GM10248 (cell line): ENCODE measurements at regions not wholly inside any gene's neighbourhood (a gene's known extent, or its start where the extent isn't known, plus 50 kb on each side); places are given as distances from the start of the nearest gene placed in this dataset.

ENCODE experiments used
- CTCF ChIA-PET: fragments of 300-600 bp; sonication (Branson Sonifier 250); formaldehyde crosslinking; extraction: SDS; loops from one replicate; lab custom pipeline; 2021; ENCODE audit warnings: antibody characterized with exemption; lab: Yijun Ruan, JAX
- POLR2A ChIA-PET: fragments of 350-650 bp; sonication (Branson Sonifier 250); formaldehyde crosslinking; extraction: SDS; loops from one replicate; lab custom pipeline; 2020; ENCODE audit warnings: antibody characterized with exemption; lab: Yijun Ruan, JAX
- DNase-seq: peaks from one replicate; pipeline ENCODE4 v3.0.0; 2012; ENCODE audit errors: extremely low spot score
- TF ChIP-seq, protein P1 (sequence below): IDR thresholded peaks from 2 replicates; pipeline ENCODE4 v1.5.1; 2012; ENCODE audit warnings: mild to moderate bottlenecking, low read depth; ENCODE audit errors: extremely low read depth, missing control alignments, control extremely low read depth

DNA sequence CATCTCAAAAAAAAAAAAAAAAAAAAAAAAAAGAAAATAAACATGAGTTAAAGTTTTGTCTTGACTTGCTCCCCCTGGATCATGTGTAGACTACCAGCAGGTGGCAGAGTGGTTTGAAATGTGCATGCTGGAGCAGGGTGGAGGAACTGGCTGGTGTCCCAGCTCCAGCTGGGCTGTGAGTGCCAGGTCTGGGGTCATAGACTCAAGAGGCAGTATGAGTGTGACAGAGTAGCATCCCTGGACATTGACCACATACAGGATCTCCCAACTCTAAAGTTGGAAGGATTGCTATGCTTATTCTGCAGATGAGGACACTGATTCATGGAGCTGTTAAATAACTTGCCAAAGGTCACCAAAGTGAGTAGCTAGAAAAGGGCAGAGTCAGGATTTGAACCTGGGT lies 198.0 kb upstream of the MPHOSPH6 start:
- CTCF ChIA-PET, result interaction anchor here (1.0 to 2.8 kb wide), 4 partner anchors 16 to 105 kb away, joined by 3 to 6 read pairs (median 5); no protein-coding TSS in a partner anchor
- no peak for DNase-seq
- TF ChIP-seq, protein P1, sequence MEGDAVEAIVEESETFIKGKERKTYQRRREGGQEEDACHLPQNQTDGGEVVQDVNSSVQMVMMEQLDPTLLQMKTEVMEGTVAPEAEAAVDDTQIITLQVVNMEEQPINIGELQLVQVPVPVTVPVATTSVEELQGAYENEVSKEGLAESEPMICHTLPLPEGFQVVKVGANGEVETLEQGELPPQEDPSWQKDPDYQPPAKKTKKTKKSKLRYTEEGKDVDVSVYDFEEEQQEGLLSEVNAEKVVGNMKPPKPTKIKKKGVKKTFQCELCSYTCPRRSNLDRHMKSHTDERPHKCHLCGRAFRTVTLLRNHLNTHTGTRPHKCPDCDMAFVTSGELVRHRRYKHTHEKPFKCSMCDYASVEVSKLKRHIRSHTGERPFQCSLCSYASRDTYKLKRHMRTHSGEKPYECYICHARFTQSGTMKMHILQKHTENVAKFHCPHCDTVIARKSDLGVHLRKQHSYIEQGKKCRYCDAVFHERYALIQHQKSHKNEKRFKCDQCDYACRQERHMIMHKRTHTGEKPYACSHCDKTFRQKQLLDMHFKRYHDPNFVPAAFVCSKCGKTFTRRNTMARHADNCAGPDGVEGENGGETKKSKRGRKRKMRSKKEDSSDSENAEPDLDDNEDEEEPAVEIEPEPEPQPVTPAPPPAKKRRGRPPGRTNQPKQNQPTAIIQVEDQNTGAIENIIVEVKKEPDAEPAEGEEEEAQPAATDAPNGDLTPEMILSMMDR, result peak; percentile 17
- POLR2A ChIA-PET, result no interaction called here

DNA sequence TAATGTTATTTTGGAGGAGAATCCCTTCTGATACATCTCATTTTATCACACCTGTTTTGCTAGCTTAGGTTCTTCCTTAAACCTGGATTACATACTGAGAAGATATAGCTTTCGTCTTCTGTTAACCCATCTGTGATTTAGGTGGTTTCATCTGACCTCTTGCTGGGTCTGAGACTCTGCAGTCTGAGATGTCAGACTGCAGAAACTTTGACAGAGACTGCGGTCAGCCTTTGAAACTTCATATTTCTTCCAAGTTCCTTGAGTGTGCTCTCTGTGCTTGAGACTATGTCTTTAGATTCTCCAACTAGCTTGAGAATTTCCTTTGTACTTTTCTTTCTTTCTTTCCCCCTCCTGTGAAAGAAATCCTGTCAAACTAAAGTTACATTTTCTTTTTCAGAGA lies 196.4 kb upstream of the MPHOSPH6 start:
- DNase-seq, result no peak
- CTCF ChIA-PET, result interaction anchor here (2.8 kb wide), 1 partner anchor 104 kb away, joined by 6 read pairs; no protein-coding TSS in a partner anchor
- POLR2A ChIA-PET, result no interaction called here
- TF ChIP-seq, protein P1, result no peak

DNA sequence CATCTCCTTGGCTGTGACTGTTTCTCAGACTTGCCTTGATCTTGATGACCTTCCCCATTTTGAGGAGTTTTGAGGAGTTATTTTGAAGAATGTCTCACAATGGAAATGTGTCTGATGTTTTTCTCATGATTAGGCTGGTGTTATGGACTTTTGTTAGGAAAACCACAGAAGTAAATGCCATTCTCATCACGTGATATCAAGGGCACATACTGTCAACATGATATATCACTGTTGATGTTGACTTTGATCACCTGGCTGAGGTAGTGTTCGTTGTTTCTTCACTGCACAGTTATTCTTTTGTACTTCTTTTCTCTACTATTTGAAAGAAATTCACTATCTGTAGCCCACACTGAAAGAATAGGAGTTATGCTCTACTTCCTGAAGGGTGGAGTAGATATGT lies 194.7 kb upstream of the MPHOSPH6 start:
- POLR2A ChIA-PET, result no interaction called here
- TF ChIP-seq, protein P1, result no peak
- no peak for DNase-seq
- CTCF ChIA-PET, result no interaction called here

DNA sequence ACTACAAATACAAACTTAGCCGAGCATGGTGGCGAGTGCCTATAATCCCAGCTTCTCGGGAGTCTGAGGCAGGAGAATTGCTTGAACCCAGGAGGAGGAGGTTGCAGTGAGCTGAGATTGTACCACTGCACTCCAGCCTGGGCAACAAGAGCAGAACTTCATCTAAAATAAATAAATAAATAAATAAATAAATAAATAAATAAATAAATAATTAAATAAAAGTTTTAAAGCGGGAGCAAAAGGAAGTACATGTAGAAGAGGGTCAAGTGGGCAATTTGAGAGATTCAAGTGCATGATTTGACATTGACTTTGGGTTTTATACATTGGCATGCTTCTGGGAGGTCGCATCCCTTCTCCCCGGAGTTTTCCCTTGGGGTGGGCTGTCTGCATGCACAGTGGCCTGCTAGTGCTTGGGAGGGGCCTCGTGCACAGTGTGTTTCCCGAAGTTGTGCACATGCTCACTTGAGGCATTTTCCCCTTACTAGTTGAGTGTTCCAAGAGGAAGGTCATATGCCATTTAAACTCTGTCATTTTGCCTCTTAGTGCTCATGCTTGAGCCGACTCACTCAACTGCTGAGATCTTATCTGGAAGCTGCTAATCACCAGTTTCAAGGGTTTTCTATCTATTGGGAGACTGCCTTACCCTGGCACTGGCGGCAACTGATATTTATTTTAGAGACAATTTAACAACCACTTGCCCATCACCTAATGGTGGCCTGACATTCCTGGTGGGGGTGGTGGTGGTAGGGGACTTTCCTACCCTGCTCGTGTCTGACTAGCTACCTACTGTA lies 193.2 kb upstream of the MPHOSPH6 start:
- POLR2A ChIA-PET, result no interaction called here

DNA sequence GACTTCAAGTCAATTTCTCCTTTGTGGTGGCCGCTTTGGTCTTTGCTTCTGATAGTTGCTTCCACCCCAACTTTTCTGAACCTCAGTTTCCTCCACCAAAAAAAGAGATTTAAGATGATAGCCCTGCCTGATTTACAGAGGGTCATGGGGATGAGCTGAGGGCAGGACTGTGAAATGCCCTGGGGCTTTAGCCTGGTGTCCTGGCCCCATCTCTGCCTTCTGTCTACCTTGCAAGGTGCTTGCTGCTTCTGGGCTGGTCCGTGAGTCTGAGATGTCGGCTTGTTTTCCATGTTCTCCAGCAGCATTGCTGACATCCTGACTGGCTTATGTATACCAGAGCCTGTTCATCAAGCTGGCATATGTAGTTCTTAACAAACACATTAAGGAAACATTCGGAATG lies 191.9 kb upstream of the MPHOSPH6 start:
- ChIA-PET CTCF (interaction anchor here (1.0 to 2.2 kb wide), 2 partner anchors 8 to 17 kb away, joined by 3 to 7 read pairs; no protein-coding TSS in a partner anchor), POLR2A (no interaction called here)
- DNase-seq, result no peak
- TF ChIP-seq, protein P1, result no peak

More for the DNA sequence above, 193.2 kb upstream of the MPHOSPH6 start:
- TF ChIP-seq, protein P1, result no peak
- CTCF ChIA-PET, result interaction anchor here (1.0 kb wide), 2 partner anchors 10 to 12 kb away, joined by 3 read pairs; no protein-coding TSS in a partner anchor
- no peak for DNase-seq

DNA sequence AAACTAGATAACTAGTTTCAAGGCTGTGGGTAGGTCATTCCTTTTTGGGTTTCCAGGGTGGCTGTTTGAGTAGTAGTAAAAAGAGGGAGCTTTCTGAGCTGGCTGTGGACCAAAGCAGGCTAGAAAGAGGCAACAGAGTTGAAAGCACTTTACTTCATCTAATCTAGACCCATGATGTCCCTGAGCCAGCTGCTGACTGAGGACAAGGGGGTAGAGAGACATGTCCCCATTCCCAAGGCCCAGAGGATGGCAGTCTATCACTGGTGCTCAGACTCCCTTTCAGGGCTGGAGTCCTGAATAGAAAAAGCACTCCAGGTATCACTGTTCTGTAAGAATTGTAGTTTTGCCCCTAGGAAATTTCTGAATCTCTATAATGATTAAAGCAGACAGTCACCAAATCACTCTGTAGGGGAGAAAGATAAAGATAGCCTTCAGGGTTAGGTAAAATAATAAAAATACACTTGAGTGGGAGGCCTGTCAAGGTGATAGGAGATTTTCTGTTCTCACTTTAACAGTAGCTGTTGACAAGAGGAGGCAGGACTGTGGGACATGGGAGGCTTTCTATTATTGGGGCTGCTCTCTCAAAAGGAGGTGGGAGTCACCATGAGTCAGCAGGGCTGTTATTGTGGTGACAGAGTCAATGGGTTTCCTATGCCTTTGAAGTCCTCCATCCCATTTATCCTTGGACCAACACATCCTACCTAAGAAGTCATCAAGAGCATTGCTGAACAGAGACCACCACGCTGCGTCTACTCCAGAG lies 190.2 kb upstream of the MPHOSPH6 start:
- no peak for DNase-seq
- ChIA-PET POLR2A (no interaction called here), CTCF (interaction anchor here (0.9 to 2.2 kb wide), 3 partner anchors 9 to 16 kb away, joined by 3 to 7 read pairs (median 5); no protein-coding TSS in a partner anchor)
- TF ChIP-seq, protein P1, result no peak
